Sigmoid colon (tissue), 6 donors: ENCODE measurements at regions not wholly inside any gene's neighbourhood (a gene's known extent, or its start where the extent isn't known, plus 50 kb on each side); places are given as distances from the start of the nearest gene placed in this dataset.
"Not testable (repeated sequence)": the region's sequence is repeated elsewhere in the genome, so short reads cannot be mapped to it uniquely, and the experiment has no call there.

Source experiments
- DNase-seq: peaks from one replicate; pipeline ENCODE4 v3.0.0-alpha.2; 2019
- H3K27ac ChIP-seq, 4 donors: fragments of 200-600 bp; sonication (generic); one replicate each; pipeline ENCODE4 v1.5.1; 2016 to 2019; ENCODE audit warnings: mild to moderate bottlenecking in 1 of 4
- H3K27me3 ChIP-seq, 3 donors: fragments of 200-600 bp; sonication (generic); one replicate each; pipeline ENCODE4 v1.5.1; 2019; ENCODE audit warnings: mild to moderate bottlenecking in 1 of 3
- H3K36me3 ChIP-seq, 4 donors: fragments of 200-600 bp; sonication (generic); one replicate each; pipeline ENCODE4 v1.5.1; 2016 to 2019
- H3K4me1 ChIP-seq, 4 donors: fragments of 200-600 bp; sonication (generic); one replicate each; pipeline ENCODE4 v1.5.1; 2017 to 2019
- H3K4me3 ChIP-seq, 4 donors: fragments of 200-600 bp; sonication (generic); one replicate each; pipeline ENCODE4 v1.5.1; 2017 to 2019; ENCODE audit warnings: mild to moderate bottlenecking in 2 of 4, moderate library complexity in 1 of 4
- H3K9me3 ChIP-seq, 4 donors: fragments of 200-600 bp in 3 of 4; sonication (generic) in 3 of 4; one replicate each; pipeline versions ENCODE4 v1.5.1 to v1.6.1; 2013 to 2019
- CTCF ChIP-seq, 4 experiments: fragments of 450-650 bp in 3 of 4; fragments of 200-600 bp in 1 of 4; IDR thresholded peaks; one replicate each; pipeline ENCODE4 v1.5.1; 2016 to 2019; ENCODE audit warnings: antibody characterized with exemption in 4 of 4, mild to moderate bottlenecking in 3 of 4, moderate library complexity in 2 of 4
- EP300 ChIP-seq, 4 donors: sonication (generic); formaldehyde crosslinking; IDR thresholded peaks; one replicate each; pipeline ENCODE4 v1.6.1; 2017; ENCODE audit warnings: antibody characterized with exemption in 4 of 4
- POLR2A ChIP-seq, 2 donors: fragments of 450-650 bp; IDR thresholded peaks; one replicate each; pipeline ENCODE4 v1.6.1; 2016; ENCODE audit warnings: antibody characterized with exemption in 2 of 2, mild to moderate bottlenecking in 2 of 2, moderate library complexity in 2 of 2
- POLR2AphosphoS5 ChIP-seq, 4 donors: sonication (generic); formaldehyde crosslinking; IDR thresholded peaks; one replicate each; pipeline ENCODE4 v1.6.1; 2017; ENCODE audit warnings: antibody characterized with exemption in 4 of 4
- WGBS, 2 donors: extraction: QIAGEN DNeasy Blood & Tissue Kit; methylation state at CpG; one replicate each; pipeline ENCODE4 v1.1.7; 2013; 5-methylcytosine and 5-hydroxymethylcytosine counted together
- intact Hi-C: fragments of 100-400 bp; cut with DNase I; formaldehyde crosslinking; loops from one replicate; pipeline ENCODE4 v1.15.1; 2023
- donor health status: healthy with polysubstance abuse.
- donor health status: healthy.

DNA sequence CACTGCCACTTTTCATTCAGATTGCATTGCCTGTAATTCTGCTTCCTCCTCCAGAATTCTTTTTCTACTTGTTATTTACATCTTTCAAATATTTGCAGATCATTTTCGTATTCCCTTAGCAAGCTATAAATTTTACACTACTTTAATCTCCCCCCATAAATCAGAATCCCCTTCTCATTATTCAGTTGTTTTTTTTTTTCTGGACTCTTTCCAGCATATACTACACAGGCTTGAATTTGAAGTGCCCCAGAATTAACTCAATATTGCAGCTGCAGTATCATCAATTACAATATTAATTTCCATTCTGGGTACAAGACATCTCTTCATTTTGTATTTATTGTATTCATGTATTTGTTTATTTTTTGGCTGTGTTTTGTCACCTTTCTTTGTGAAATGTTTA is 1494.3 kb downstream of the AMY1C start:
- TF ChIP-seq EP300 (IDR thresholded peaks at IDR 0.05) = no peak
- TF ChIP-seq CTCF (IDR thresholded peaks at IDR 0.05) = no peak
- TF ChIP-seq POLR2A (IDR thresholded peaks at IDR 0.05) = no peak
- no peak for TF ChIP-seq POLR2AphosphoS5 (IDR thresholded peaks at IDR 0.05)
- Histone ChIP-seq H3K4me3 (no peak overlapping the region), H3K4me1 (no peaks in the 10 kb centered on the region), H3K9me3 (peaks cover 0 to 2% (median 0%) of the 10 kb centered on the region in 4 donors), H3K36me3 (no peaks in the 10 kb centered on the region), H3K27me3 (no peaks in the 10 kb centered on the region), H3K27ac (no peak overlapping the region)
- no peak for DNase-seq
- intact Hi-C loops = no loop called here
- 17 to 19% methylated on average over 1 of the region's 1 CpG for WGBS, 2 donors

DNA sequence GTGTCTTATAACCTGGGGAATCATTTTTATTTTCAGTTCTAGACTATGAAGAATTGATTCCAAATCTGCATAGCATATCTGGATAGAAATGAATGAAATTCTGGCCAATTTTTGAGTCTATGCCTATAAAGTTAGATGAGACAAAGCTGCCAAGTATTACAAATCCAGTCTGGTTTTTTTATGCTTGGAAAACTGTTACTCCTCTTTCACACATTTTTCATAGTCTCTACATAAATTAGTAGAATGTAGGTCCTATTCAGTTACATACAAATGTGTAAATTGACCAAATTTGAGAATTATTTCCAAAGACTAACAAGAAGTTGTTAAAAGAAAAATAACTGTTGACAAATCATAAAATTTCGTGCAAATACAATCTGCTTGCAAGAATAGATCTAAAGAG is 1505.2 kb downstream of the AMY1C start:
- H3K27me3 ChIP-seq = no peaks in the 10 kb centered on the region
- TF ChIP-seq CTCF (IDR thresholded peaks at IDR 0.05) (no peak), POLR2AphosphoS5 (IDR thresholded peaks at IDR 0.05) (no peak), EP300 (IDR thresholded peaks at IDR 0.05) (no peak), POLR2A (IDR thresholded peaks at IDR 0.05) (no peak)
- 10 to 62% methylated on average over 1 of the region's 1 CpG for WGBS, 2 donors
- H3K27ac ChIP-seq = no peak overlapping the region
- H3K9me3 ChIP-seq = no peaks in the 10 kb centered on the region
- intact Hi-C loops = no loop called here
- DNase-seq = no peak
- no peak overlapping the region for H3K4me3 ChIP-seq
- no peaks in the 10 kb centered on the region for H3K36me3 ChIP-seq
- no peaks in the 10 kb centered on the region for H3K4me1 ChIP-seq

GRCh38 chr1:105260001-105260400 is 1510.3 kb downstream of the AMY1C start:
- intact Hi-C loops = no loop called here
- Histone ChIP-seq H3K9me3 (peaks cover 0 to 2% (median 0%) of the 10 kb centered on the region in 4 donors), H3K27me3 (no peaks in the 10 kb centered on the region), H3K36me3 (no peaks in the 10 kb centered on the region), H3K4me1 (no peaks in the 10 kb centered on the region), H3K27ac (no peak overlapping the region), H3K4me3 (no peak overlapping the region)
- no peak for DNase-seq
- TF ChIP-seq POLR2AphosphoS5 (IDR thresholded peaks at IDR 0.05) (no peak), CTCF (IDR thresholded peaks at IDR 0.05) (no peak), EP300 (IDR thresholded peaks at IDR 0.05) (no peak), POLR2A (IDR thresholded peaks at IDR 0.05) (no peak)
- WGBS, 2 donors = 76 to 82% methylated on average over 7 of the region's 7 CpGs

GRCh38 chr1:105270966-105271365 is 1521.3 kb downstream of the AMY1C start:
- no peaks in the 10 kb centered on the region for H3K4me1 ChIP-seq
- DNase-seq = no peak
- no peaks in the 10 kb centered on the region for H3K36me3 ChIP-seq
- no peaks in the 10 kb centered on the region for H3K27me3 ChIP-seq
- no peak overlapping the region for H3K4me3 ChIP-seq
- 65 to 69% methylated on average over 2 of the region's 2 CpGs for WGBS, 2 donors
- intact Hi-C loops = no loop called here
- peaks cover 0 to 2% (median 0%) of the 10 kb centered on the region in 4 donors for H3K9me3 ChIP-seq
- H3K27ac ChIP-seq = no peak overlapping the region
- no peak for TF ChIP-seq CTCF (IDR thresholded peaks at IDR 0.05)
- no peak for TF ChIP-seq POLR2A (IDR thresholded peaks at IDR 0.05)
- TF ChIP-seq EP300 (IDR thresholded peaks at IDR 0.05) = no peak
- TF ChIP-seq POLR2AphosphoS5 (IDR thresholded peaks at IDR 0.05) = no peak

DNA sequence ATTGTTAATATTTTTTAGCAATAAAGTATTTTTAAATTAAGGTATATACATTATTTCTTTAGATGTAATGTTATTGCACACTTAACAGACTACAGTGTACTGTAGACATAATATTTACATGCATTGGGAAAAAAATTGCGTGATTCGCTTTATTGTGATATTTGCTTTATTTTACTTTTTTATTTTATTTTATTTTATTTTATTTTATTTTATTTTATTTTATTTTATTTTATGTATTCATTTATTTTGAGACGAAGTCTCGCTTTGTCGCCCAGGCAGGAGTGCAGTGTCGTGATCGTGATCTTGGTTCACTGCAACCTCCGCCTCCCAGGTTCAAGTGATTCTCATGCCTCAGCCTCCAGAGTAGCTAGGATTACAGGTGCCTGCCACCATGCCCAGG is 1522.7 kb downstream of the AMY1C start:
- H3K4me1 ChIP-seq, H3K9me3 ChIP-seq, intact Hi-C loops, H3K4me3 ChIP-seq, DNase-seq, H3K27me3 ChIP-seq, H3K27ac ChIP-seq, H3K36me3 ChIP-seq: not testable (repeated sequence)
- 96% methylated on average over 8 of the region's 8 CpGs for WGBS, 2 donors
